HEK293T (cell line): ENCODE measurements at regions not wholly inside any gene's neighbourhood (a gene's known extent, or its start where the extent isn't known, plus 50 kb on each side); places are given as distances from the start of the nearest gene placed in this dataset.
A peak's percentile ranks its signal among the peaks of the same experiment; 100 is the strongest.

Experiments
- CTCF ChIA-PET: fragments of 350-600 bp; formaldehyde crosslinking; extraction: SDS; loops from one replicate; lab custom pipeline; 2021; ENCODE audit warnings: antibody characterized with exemption, inconsistent platforms; lab: Yijun Ruan, JAX
- POLR2A ChIA-PET: fragments of 350-600 bp; formaldehyde crosslinking; extraction: SDS; loops from one replicate; lab custom pipeline; 2020; ENCODE audit warnings: antibody characterized with exemption, inconsistent platforms; lab: Yijun Ruan, JAX
- DNase-seq: peaks from one replicate; pipeline ENCODE4 v3.0.0; 2012; ENCODE audit warnings: mixed read lengths; ENCODE audit errors: extremely low spot score
- ARNT ChIP-seq: fragments of 450-650 bp; IDR thresholded peaks from 2 replicates; pipeline ENCODE4 v1.6.1; 2017; ENCODE audit warnings: mild to moderate bottlenecking
- BHLHE40 ChIP-seq: fragments of 450-650 bp; IDR thresholded peaks from 2 replicates; pipeline ENCODE4 v1.6.1; 2016; ENCODE audit warnings: mild to moderate bottlenecking, moderate library complexity, borderline replicate concordance
- CTBP1 ChIP-seq: fragments of 450-650 bp; IDR thresholded peaks from 2 replicates; pipeline ENCODE4 v1.6.1; 2016; ENCODE audit warnings: borderline replicate concordance
- ELF4 ChIP-seq: fragments of 450-650 bp; IDR thresholded peaks from 2 replicates; pipeline ENCODE4 v1.6.1; 2017; ENCODE audit warnings: antibody characterized with exemption
- FOXA1 ChIP-seq: fragments of 450-650 bp; IDR thresholded peaks from 2 replicates; pipeline ENCODE4 v1.6.1; 2016; ENCODE audit warnings: mild to moderate bottlenecking
- FOXK2 ChIP-seq: fragments of 450-650 bp; IDR thresholded peaks from 2 replicates; pipeline ENCODE4 v1.6.1; 2016; ENCODE audit warnings: mild to moderate bottlenecking
- FOXM1 ChIP-seq: fragments of 450-650 bp; IDR thresholded peaks from 2 replicates; pipeline ENCODE4 v1.6.1; 2017; ENCODE audit warnings: mild to moderate bottlenecking, borderline replicate concordance
- HDGF ChIP-seq: fragments of 450-650 bp; IDR thresholded peaks from 2 replicates; pipeline ENCODE4 v1.6.1; 2017; ENCODE audit warnings: antibody characterized with exemption, borderline replicate concordance
- L3MBTL2 ChIP-seq: fragments of 450-650 bp; conservative IDR thresholded peaks from 2 replicates; pipeline ENCODE4 v1.6.1; 2016; ENCODE audit warnings: mild to moderate bottlenecking
- LEF1 ChIP-seq: fragments of 450-650 bp; IDR thresholded peaks from 2 replicates; pipeline ENCODE4 v1.6.1; 2017; ENCODE audit warnings: mild to moderate bottlenecking, borderline replicate concordance
- NFRKB ChIP-seq: fragments of 450-650 bp; IDR thresholded peaks from 2 replicates; pipeline ENCODE4 v1.6.1; 2016; ENCODE audit warnings: mild to moderate bottlenecking, moderate library complexity
- SP1 ChIP-seq: fragments of 450-650 bp; IDR thresholded peaks from 2 replicates; pipeline ENCODE4 v1.6.1; 2017
- SUZ12 ChIP-seq: fragments of 450-650 bp; IDR thresholded peaks from 2 replicates; pipeline ENCODE4 v1.6.1; 2016; ENCODE audit warnings: mild to moderate bottlenecking
- TARDBP ChIP-seq: fragments of 450-650 bp; IDR thresholded peaks from 2 replicates; pipeline ENCODE4 v1.6.1; 2016
- ZNF384 ChIP-seq: fragments of 450-650 bp; IDR thresholded peaks from 2 replicates; pipeline ENCODE4 v1.6.1; 2016
- TF ChIP-seq, protein P1 (sequence below): fragments of 450-650 bp; IDR thresholded peaks from 2 replicates; pipeline ENCODE4 v1.6.1; 2016

DNA sequence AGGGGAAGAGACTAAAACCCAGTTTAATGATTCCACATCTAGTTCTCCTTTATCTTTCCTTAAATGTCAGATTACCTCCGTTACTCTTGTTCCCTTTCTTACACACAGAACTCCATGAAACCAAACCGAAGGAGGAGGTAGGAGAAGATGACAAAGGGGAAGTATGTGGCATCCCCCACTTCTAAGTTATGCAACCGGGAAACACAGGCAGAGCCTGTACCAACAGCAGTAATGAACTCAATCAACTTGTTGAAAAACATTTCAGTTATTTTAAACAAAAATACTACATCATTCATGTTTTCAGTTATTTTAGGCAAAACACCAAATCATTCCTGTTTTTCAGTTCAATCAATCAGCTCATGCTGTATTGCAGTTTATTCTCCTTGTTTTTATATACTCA lies 101.8 kb downstream of the PCSK1 start:
- ChIA-PET CTCF (no interaction called here), POLR2A (no interaction called here)
- no peak for TF ChIP-seq SP1
- no peak for TF ChIP-seq SUZ12
- no peak for DNase-seq

DNA sequence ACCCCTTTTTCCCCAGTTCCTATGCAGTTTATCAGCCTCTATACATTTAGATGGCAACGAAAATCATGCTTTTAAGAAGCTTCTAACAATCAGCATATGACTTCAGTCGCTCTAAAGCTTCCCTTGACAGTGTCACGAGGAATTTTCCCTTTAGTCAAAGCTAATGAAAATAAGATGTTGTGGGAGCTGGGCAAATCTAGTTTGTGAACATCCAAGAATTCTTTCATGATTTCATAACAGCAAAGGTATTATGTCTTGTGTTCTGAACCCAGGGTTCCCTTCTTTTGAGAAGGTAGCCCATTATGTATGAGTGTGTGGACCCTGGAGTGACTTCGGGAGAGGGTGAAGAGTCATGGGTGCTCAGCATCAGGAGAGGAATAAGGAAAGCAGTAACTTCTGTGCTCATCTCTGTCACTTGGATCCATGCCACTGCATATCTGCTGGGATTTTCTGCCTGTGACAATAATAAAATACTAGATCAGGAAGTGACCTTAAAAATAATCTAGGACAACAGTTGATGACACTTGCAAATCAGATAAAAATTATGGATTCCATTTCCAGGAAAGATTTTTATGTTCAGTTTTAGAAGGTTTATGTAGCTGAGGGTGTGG lies 102.4 kb downstream of the PCSK1 start:
- no peak for DNase-seq
- TF ChIP-seq, protein P1, sequence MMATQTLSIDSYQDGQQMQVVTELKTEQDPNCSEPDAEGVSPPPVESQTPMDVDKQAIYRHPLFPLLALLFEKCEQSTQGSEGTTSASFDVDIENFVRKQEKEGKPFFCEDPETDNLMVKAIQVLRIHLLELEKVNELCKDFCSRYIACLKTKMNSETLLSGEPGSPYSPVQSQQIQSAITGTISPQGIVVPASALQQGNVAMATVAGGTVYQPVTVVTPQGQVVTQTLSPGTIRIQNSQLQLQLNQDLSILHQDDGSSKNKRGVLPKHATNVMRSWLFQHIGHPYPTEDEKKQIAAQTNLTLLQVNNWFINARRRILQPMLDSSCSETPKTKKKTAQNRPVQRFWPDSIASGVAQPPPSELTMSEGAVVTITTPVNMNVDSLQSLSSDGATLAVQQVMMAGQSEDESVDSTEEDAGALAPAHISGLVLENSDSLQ = no peak
- no peak for TF ChIP-seq SP1
- TF ChIP-seq SUZ12 = no peak
- TF ChIP-seq L3MBTL2 = no peak
- no peak for TF ChIP-seq CTBP1
- no peak for TF ChIP-seq ELF4
- no peak for TF ChIP-seq ZNF384
- no peak for TF ChIP-seq HDGF
- no peak for TF ChIP-seq FOXA1
- TF ChIP-seq NFRKB = no peak
- TF ChIP-seq LEF1 = no peak
- TF ChIP-seq FOXM1 = no peak
- no peak for TF ChIP-seq FOXK2
- CTCF ChIA-PET = no interaction called here
- POLR2A ChIA-PET = no interaction called here

DNA sequence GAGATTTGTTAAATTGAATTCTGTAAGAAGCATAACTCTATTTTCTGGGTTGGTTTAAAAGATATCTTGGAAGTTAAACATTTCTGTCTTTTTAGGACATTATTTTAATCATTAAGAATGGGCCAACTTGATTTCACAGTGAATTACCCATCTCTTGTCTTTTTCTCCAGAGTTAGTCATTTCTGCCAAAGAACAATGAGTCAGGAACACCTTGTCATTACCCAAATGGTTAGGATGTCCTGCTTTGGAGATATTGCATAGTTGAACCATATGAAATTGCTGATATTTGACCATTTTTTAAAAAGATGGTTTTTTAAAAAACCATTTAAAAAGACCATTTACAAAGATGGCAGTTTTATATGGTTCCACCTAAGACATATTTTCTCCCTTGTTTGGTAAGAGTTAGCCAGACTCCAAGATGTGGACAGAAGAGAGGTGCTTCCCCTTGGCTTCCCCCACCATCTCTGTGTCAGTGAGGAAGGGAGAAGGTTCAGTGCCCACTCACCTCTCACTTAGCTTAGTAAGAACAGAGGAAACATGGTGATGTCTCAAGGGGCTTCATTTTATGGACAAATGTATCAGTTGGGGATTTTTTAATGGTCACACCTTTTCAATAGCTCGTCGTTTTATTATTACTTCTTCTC lies 103.0 kb downstream of the PCSK1 start:
- no peak for TF ChIP-seq ZNF384
- TF ChIP-seq LEF1 = no peak
- no peak for TF ChIP-seq FOXA1
- no peak for TF ChIP-seq SP1
- TF ChIP-seq SUZ12 = no peak
- TF ChIP-seq ELF4 = no peak
- no peak for TF ChIP-seq L3MBTL2
- TF ChIP-seq NFRKB = no peak
- TF ChIP-seq BHLHE40 = no peak
- TF ChIP-seq TARDBP = no peak
- TF ChIP-seq ARNT = no peak
- TF ChIP-seq HDGF = no peak
- no peak for TF ChIP-seq FOXK2
- no peak for TF ChIP-seq FOXM1
- no peak for TF ChIP-seq CTBP1
- ChIA-PET CTCF (interaction anchor here (0.6 kb wide), 1 partner anchor 8 kb away, joined by 3 read pairs; no protein-coding TSS in a partner anchor), POLR2A (no interaction called here)
- no peak for DNase-seq

DNA sequence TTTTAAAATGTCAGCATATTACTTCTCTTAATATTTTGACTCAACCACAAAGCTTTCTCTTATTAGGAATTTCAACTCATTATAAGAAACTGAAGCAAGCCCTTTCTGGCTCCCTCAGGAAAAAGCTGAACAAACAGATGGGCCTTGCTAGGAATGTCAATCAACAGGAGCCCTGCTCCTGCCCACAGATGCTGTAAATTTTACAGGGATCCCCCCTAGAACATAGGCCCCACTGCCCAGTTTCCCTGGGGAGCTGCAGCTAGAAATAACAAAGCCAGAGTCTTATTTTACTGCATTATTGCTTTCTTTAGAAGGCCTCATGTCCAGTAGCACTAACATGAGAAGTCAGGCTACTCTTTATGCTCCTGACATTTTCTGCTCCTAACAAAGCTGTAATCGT lies 103.8 kb downstream of the PCSK1 start:
- TF ChIP-seq, protein P1 = 0 out of 2 replicates have a peak, but pooled peaks have one; percentile 20
- TF ChIP-seq CTBP1 = no peak
- DNase-seq = no peak
- ChIA-PET CTCF (interaction anchor here (0.6 kb wide), 1 partner anchor 8 kb away, joined by 3 read pairs; no protein-coding TSS in a partner anchor), POLR2A (no interaction called here)

DNA sequence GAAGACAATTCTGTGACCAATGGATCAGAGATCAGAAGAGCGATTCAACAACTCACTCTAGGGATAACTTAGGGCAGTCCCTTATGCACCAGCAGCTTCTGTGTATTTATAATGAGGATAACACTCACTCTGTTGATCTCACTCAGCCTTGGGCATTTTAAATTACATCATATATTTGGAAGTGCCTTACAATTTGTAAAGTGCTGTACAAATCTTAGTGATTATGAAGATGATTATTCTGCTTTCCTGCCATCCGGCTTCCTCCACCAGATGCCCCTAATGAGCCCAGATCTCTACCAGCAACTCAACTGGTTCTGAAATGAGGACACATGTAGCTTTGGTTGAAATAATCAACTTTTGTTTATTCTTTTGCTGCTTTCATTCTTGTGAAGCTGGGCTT lies 105.3 kb downstream of the PCSK1 start:
- ChIA-PET POLR2A (no interaction called here), CTCF (interaction anchor here (0.6 to 1.1 kb wide), 3 partner anchors 8 to 547 kb away, joined by 3 to 4 read pairs (median 3); no protein-coding TSS in a partner anchor)
- no peak for DNase-seq
- no peak for TF ChIP-seq ELF4
- no peak for TF ChIP-seq HDGF
- TF ChIP-seq, protein P1 = no peak
- TF ChIP-seq FOXA1 = no peak
- no peak for TF ChIP-seq LEF1
- TF ChIP-seq SP1 = no peak
- TF ChIP-seq NFRKB = no peak
- TF ChIP-seq ZNF384 = no peak
- no peak for TF ChIP-seq L3MBTL2
- no peak for TF ChIP-seq TARDBP
- TF ChIP-seq SUZ12 = no peak
- no peak for TF ChIP-seq FOXK2
- TF ChIP-seq FOXM1 = no peak
- no peak for TF ChIP-seq ARNT
- TF ChIP-seq CTBP1 = no peak
- no peak for TF ChIP-seq BHLHE40

DNA sequence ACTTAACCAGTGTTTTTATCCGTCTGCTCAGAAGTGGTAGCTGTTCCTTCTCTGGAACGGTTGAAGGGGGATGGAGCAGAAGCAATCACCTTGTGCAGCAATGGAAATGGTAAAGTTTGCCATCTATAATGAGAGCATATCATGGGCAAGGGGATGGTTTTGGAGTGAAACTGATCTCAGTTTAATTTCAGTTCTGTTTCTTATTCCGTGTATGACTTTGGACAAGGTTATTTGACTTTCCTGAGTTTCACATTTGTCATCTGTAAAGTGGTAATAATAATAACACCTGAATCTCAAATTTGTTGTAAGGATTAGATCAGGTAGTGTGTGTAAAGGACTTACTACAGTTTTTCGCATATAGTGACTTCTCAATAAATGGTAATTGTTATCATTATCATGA lies 106.1 kb downstream of the PCSK1 start:
- no peak for DNase-seq
- TF ChIP-seq SP1 = no peak
- no peak for TF ChIP-seq ARNT
- no peak for TF ChIP-seq NFRKB
- no peak for TF ChIP-seq L3MBTL2
- CTCF ChIA-PET = interaction anchor here (1.1 kb wide), 1 partner anchor 9 kb away, joined by 4 read pairs; no protein-coding TSS in a partner anchor
- POLR2A ChIA-PET = no interaction called here
